ENCODE measurements at regions not wholly inside any gene's neighbourhood (a gene's known extent, or its start where the extent isn't known, plus 50 kb on each side); places are given as distances from the start of the nearest gene placed in this dataset.

DNA sequence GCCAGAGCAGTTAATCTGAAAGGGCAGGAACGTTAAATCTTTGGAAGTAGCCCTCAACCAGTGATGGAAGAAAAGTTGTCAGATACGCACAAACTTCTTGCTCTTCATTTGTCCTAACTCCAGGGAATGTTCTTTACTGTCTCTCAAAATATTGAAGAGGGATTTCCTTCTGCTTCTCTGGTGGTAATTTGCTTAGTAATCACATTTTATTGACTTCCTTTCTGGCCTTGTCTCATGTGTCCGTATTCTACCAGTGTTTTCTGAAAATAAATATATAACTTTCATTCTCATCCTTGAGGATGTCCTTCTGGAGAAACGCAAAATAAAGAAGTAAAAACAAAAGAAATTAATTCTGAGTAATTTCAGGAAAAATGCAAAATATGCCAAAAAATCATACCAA is 282.1 kb downstream of the CYLC2 start:
- peak; percentile 37; the same call in 1 of the 2 replicates for TF ChIP-seq MAFK (IDR thresholded peaks at IDR 0.05; ENCODE audit: low read length)
- peak; percentile 57 for TF ChIP-seq MAFF (IDR thresholded peaks at IDR 0.05; ENCODE audit: low read length)
- TF ChIP-seq C11orf30 (IDR thresholded peaks at IDR 0.05; ENCODE audit: low read depth): peak; percentile 21; the same call in 1 of the 2 replicates
- TF ChIP-seq, protein P1, sequence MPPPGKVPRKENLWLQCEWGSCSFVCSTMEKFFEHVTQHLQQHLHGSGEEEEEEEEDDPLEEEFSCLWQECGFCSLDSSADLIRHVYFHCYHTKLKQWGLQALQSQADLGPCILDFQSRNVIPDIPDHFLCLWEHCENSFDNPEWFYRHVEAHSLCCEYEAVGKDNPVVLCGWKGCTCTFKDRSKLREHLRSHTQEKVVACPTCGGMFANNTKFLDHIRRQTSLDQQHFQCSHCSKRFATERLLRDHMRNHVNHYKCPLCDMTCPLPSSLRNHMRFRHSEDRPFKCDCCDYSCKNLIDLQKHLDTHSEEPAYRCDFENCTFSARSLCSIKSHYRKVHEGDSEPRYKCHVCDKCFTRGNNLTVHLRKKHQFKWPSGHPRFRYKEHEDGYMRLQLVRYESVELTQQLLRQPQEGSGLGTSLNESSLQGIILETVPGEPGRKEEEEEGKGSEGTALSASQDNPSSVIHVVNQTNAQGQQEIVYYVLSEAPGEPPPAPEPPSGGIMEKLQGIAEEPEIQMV (tag; conservative IDR thresholded peaks at IDR 0.05; ENCODE audit: low read depth): no peak
- TF ChIP-seq ASH1L (IDR thresholded peaks at IDR 0.05; ENCODE audit: borderline replicate concordance, low read depth, partially characterized antibody): no peak
- TF ChIP-seq HNRNPK (IDR thresholded peaks at IDR 0.05; ENCODE audit: low read depth, low read length, poor library complexity, severe bottlenecking): no peak
- TF ChIP-seq MAFG (tag; conservative IDR thresholded peaks at IDR 0.05): peak; percentile 27; the same call in 1 of the 2 replicates
- no peak for TF ChIP-seq PTTG1 (tag; IDR thresholded peaks at IDR 0.05; ENCODE audit: low read depth)
- TF ChIP-seq ZNF316 (IDR thresholded peaks at IDR 0.05): peak; percentile 42
- TF ChIP-seq HEY1 (CRISPR knock-in tag; IDR thresholded peaks at IDR 0.05; ENCODE audit: borderline replicate concordance): no peak
- TF ChIP-seq PPARD (CRISPR knock-in tag; IDR thresholded peaks at IDR 0.05): no peak
- no peak for TF ChIP-seq HDAC3 (IDR thresholded peaks at IDR 0.05; ENCODE audit: borderline replicate concordance, partially characterized antibody)
- 4% methylated on average over 4 of the region's 4 CpGs for WGBS (ENCODE audit: insufficient coverage, low coverage, missing lambda C conversion rate)
- Histone ChIP-seq H4K20me1 (replicated peaks; ENCODE audit: control insufficient read depth, insufficient read depth, low read length) (no peaks in the 10 kb centered on the region), H3K4me3 (no peak overlapping the region), H3K27me3 (ENCODE audit: control insufficient read depth in 2 of 2, insufficient read depth in 2 of 2, low read length in 2 of 2) (no peaks in the 10 kb centered on the region), H3K9ac (ENCODE audit: insufficient read depth in 1 of 2, low read depth in 2 of 2, low read length in 2 of 2) (no peak overlapping the region), H3K9me1 (ENCODE audit: control insufficient read depth, insufficient read depth, low read length) (no peaks in the 10 kb centered on the region), H3K9me3 (replicated peaks; ENCODE audit: control insufficient read depth, insufficient read depth, low read depth, low read length) (no peaks in the 10 kb centered on the region), H3K36me3 (ENCODE audit: control insufficient read depth, insufficient read depth, low read length) (no peaks in the 10 kb centered on the region), H3K79me2 (ENCODE audit: control insufficient read depth, insufficient read depth, low read length) (no peaks in the 10 kb centered on the region), H2AFZ (ENCODE audit: low read depth, low read length) (no peak overlapping the region), H3K4me1 (replicated peaks in 1 of 2; ENCODE audit: control insufficient read depth in 2 of 2, insufficient read depth in 2 of 2, low read length in 2 of 2) (no peaks in the 10 kb centered on the region), H3K4me2 (ENCODE audit: insufficient read depth, low read length) (no peak overlapping the region), H3K27ac (ENCODE audit: extremely low read depth, low read depth, low read length) (no peak overlapping the region)
- FAIRE-seq (no peak), DNase-seq (ENCODE audit: extremely low read depth in 1 of 4, low spot score in 3 of 4) (no peak), ATAC-seq (no peak)
- ChIA-PET POLR2A (no interaction called here), CTCF (ENCODE audit: low intra/inter-chr PET ratio) (no interaction called here)
- in situ Hi-C loops (cut with MboI): no loop called here
- no TSS peak for BruUV-seq (replicated peaks)
- intact Hi-C loops (cut with micrococcal nuclease): no loop called here
